Neural progenitor cell (in vitro differentiated cells): ENCODE measurements at regions not wholly inside any gene's neighbourhood (a gene's known extent, or its start where the extent isn't known, plus 50 kb on each side); places are given as distances from the start of the nearest gene placed in this dataset.

Source experiments
- EZH2 ChIP-seq: fragments of 200-600 bp; sonication (generic); IDR thresholded peaks from 2 replicates; pipeline ENCODE4 v1.6.1; 2017; ENCODE audit warnings: antibody characterized with exemption, mild to moderate bottlenecking, moderate library complexity
- EZH2phosphoT487 ChIP-seq: fragments of 200-600 bp; sonication (generic); IDR thresholded peaks from 2 replicates; pipeline ENCODE4 v1.6.1; 2017; ENCODE audit warnings: antibody characterized with exemption
- TF ChIP-seq, protein P1 (sequence below): fragments of 200-600 bp; sonication (generic); IDR thresholded peaks from 2 replicates; pipeline ENCODE4 v1.5.1; 2017; ENCODE audit warnings: antibody characterized with exemption, mild to moderate bottlenecking

DNA sequence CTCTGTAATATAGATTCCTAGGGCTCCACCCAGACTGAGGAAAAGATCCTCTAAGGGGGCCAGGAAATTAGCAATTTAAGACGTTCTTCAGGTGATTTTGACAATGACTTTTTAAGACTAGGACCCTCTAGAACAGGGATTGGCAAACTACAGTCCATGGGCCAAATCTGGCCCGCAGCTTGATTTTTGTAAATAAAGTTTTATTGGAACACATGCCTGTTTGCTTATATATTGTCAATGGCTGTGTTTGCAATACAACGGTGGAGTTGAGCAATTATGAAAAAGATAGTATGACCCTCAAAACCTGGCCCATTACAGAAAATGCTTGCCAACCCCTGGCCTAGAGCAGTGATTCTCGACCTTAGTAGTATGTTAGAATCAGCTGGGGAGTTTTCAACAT is 181.9 kb downstream of the SOX9 start:
- TF ChIP-seq, protein P1, sequence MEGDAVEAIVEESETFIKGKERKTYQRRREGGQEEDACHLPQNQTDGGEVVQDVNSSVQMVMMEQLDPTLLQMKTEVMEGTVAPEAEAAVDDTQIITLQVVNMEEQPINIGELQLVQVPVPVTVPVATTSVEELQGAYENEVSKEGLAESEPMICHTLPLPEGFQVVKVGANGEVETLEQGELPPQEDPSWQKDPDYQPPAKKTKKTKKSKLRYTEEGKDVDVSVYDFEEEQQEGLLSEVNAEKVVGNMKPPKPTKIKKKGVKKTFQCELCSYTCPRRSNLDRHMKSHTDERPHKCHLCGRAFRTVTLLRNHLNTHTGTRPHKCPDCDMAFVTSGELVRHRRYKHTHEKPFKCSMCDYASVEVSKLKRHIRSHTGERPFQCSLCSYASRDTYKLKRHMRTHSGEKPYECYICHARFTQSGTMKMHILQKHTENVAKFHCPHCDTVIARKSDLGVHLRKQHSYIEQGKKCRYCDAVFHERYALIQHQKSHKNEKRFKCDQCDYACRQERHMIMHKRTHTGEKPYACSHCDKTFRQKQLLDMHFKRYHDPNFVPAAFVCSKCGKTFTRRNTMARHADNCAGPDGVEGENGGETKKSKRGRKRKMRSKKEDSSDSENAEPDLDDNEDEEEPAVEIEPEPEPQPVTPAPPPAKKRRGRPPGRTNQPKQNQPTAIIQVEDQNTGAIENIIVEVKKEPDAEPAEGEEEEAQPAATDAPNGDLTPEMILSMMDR: no peak
- TF ChIP-seq EZH2: no peak
- no peak for TF ChIP-seq EZH2phosphoT487
